ENCODE measurements at regions not wholly inside any gene's neighbourhood (a gene's known extent, or its start where the extent isn't known, plus 50 kb on each side); places are given as distances from the start of the nearest gene placed in this dataset.

DNA sequence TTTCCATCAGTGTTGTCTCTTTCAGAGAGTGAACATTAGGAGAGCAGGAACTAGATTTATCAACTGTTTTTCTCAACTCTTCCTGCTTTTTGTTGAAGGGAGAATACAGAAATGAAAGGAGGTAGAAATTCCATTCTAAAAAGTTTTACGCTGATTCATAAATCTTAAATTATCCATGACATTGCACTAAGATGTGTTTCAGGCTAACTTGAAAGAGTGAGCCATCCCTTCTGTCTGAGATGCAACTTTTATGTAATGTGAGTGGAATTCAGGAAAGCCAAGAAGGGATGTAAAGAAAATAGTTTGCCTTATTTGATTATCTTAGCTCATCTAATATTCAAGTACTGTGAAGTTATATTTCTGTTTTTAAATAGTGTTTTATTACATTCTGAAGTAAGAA, 349.5 kb upstream of the RGS6 start:
- DNase-seq (ENCODE audit: low spot score): no peak
- TF ChIP-seq, protein P1, sequence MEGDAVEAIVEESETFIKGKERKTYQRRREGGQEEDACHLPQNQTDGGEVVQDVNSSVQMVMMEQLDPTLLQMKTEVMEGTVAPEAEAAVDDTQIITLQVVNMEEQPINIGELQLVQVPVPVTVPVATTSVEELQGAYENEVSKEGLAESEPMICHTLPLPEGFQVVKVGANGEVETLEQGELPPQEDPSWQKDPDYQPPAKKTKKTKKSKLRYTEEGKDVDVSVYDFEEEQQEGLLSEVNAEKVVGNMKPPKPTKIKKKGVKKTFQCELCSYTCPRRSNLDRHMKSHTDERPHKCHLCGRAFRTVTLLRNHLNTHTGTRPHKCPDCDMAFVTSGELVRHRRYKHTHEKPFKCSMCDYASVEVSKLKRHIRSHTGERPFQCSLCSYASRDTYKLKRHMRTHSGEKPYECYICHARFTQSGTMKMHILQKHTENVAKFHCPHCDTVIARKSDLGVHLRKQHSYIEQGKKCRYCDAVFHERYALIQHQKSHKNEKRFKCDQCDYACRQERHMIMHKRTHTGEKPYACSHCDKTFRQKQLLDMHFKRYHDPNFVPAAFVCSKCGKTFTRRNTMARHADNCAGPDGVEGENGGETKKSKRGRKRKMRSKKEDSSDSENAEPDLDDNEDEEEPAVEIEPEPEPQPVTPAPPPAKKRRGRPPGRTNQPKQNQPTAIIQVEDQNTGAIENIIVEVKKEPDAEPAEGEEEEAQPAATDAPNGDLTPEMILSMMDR (IDR thresholded peaks at IDR 0.05; ENCODE audit: extremely low read depth, insufficient read depth, missing control alignments): no peak
- in situ Hi-C loops (cut with MboI; ENCODE audit: low pct_unique_long_range_greater_than_20kb, low sequenced_read_pairs, unreplicated experiment): no loop called here

DNA sequence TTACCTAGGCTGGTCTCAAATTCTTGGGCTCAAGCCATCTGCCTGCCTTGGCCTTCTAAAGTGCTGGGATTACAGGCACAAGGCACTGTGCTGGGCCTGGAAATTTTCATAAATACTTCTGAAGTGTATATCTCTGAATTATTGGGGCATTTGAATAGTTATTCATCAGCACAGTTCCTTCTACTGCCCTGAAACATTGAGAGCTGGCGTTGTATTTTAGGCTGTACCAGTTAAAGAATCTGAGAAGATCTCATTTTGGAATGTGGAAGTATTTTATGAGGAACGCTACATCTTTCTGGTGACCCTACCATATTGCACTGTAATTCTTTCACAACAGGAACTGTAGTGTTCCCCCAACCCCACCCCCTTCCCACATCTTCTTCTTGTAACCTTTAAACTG, 349.0 kb upstream of the RGS6 start:
- DNase-seq (ENCODE audit: low spot score): no peak
- TF ChIP-seq, protein P1 (IDR thresholded peaks at IDR 0.05; ENCODE audit: extremely low read depth, insufficient read depth, missing control alignments): no peak
- in situ Hi-C loops (cut with MboI; ENCODE audit: low pct_unique_long_range_greater_than_20kb, low sequenced_read_pairs, unreplicated experiment): no loop called here

DNA sequence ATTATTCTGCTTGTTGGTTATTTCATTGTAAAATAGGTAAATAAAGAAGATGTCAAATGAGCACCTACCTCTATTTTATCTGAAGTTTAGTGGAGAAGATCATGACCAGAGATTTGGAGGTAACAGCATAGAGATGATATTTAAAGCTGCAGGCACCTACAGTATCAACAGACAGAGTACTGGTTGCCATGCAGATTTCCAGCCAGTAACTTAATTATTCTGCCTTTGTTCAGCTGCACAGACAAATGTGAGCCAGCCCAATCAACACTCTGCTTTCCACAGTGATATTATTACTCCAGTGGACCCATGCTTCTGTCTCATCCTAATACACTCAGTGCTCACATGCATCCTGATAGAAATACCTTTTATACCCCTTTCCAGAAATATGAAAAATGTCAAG, 348.5 kb upstream of the RGS6 start:
- in situ Hi-C loops (cut with MboI; ENCODE audit: low pct_unique_long_range_greater_than_20kb, low sequenced_read_pairs, unreplicated experiment): no loop called here
- TF ChIP-seq, protein P1 (IDR thresholded peaks at IDR 0.05; ENCODE audit: extremely low read depth, insufficient read depth, missing control alignments): no peak
- no peak for DNase-seq (ENCODE audit: low spot score)

DNA sequence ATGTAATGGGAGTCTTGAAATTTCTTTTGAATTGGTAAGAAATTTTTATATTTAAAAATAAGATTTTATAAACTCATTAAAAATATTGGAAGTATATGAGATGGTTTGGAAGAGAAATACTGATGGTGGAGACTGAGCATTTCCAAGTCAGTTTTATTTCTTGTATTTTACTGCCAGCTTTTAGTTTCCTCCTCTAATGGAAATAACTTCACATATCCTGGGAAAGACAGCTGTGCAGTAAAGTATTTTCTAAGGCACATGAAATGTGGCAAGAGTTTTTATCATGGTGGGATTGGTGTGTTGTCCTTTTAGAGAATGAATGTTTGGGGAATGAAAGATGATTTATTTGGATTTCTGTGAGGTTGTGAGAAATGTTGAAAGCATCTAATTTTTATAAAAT, 346.9 kb upstream of the RGS6 start:
- TF ChIP-seq, protein P1 (IDR thresholded peaks at IDR 0.05; ENCODE audit: extremely low read depth, insufficient read depth, missing control alignments): no peak
- in situ Hi-C loops (cut with MboI; ENCODE audit: low pct_unique_long_range_greater_than_20kb, low sequenced_read_pairs, unreplicated experiment): no loop called here
- no peak for DNase-seq (ENCODE audit: low spot score)

DNA sequence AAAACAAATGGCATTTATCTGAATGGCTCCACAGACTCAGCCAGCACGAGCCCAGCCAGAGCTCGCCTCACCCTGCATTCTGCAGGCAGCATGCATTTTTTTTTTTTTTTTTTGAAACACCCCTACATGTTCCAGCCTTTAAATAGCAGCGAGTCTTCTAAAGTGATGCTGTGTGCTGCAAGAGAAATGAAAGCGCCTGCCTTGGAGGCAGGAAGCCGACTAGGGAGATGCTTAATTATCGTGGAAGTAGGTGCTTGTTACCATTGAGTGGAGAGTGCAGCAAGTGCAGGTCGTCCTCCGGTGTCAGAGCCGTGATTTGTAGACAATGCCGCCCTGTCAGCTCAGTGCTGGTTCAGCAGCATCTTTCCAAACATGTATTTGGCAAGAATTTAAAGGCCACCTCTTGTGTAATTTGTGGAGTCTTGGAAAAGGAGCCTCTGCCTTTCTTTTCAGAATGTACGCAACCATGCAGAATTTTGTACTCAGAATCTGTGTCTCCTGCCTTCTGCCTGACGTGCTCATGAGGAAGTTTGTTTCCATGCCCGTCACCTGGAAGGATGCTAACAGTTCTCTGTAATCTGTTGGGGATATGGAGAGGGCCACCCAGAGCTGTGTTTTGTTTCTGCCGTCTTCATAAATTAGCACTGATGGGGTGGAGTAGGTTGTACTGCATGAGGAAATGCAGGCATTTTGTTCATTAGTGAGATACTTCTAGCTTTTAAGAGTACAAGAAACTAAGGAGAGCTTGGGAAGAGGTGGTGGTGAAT, 345.9 kb upstream of the RGS6 start:
- DNase-seq (ENCODE audit: low spot score): no peak
- TF ChIP-seq, protein P1 (IDR thresholded peaks at IDR 0.05; ENCODE audit: extremely low read depth, insufficient read depth, missing control alignments): no peak
- in situ Hi-C loops (cut with MboI; ENCODE audit: low pct_unique_long_range_greater_than_20kb, low sequenced_read_pairs, unreplicated experiment): no loop called here

DNA sequence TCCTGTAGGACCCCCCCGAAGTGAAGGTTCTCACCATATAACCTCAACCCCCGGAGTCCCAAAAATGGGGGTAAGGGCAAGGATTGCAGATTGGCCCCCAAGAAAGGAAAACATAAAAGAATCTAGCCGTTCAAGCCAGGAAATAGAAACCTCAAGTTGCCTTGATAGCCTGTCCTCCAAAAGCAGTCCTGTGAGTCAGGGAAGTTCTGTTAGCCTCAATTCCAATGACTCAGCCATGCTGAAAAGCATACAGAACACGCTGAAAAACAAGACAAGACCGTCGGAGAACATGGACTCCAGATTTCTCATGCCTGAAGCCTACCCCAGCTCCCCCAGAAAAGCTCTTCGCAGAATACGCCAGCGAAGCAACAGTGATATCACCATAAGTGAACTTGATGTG, 344.2 kb upstream of the RGS6 start:
- no peak for DNase-seq (ENCODE audit: low spot score)
- TF ChIP-seq, protein P1 (IDR thresholded peaks at IDR 0.05; ENCODE audit: extremely low read depth, insufficient read depth, missing control alignments): no peak
- in situ Hi-C loops (cut with MboI; ENCODE audit: low pct_unique_long_range_greater_than_20kb, low sequenced_read_pairs, unreplicated experiment): no loop called here
